Suprapubic skin (tissue), 3 donors: ENCODE measurements at regions not wholly inside any gene's neighbourhood (a gene's known extent, or its start where the extent isn't known, plus 50 kb on each side); places are given as distances from the start of the nearest gene placed in this dataset.

Source experiments
- EP300 ChIP-seq: sonication (generic); formaldehyde crosslinking; IDR thresholded peaks from one replicate; pipeline ENCODE4 v1.6.1; 2017; ENCODE audit warnings: antibody characterized with exemption
- TF ChIP-seq, protein P1 (sequence below), 2 donors: fragments of 200-600 bp in 1 of 2; fragments of 450-650 bp in 1 of 2; sonication (generic) in 1 of 2; IDR thresholded peaks; one replicate each; pipeline ENCODE4 v1.5.1; 2016 to 2019; ENCODE audit warnings: antibody characterized with exemption in 2 of 2, mild to moderate bottlenecking in 1 of 2, moderate library complexity in 1 of 2

- TF ChIP-seq, protein P1, sequence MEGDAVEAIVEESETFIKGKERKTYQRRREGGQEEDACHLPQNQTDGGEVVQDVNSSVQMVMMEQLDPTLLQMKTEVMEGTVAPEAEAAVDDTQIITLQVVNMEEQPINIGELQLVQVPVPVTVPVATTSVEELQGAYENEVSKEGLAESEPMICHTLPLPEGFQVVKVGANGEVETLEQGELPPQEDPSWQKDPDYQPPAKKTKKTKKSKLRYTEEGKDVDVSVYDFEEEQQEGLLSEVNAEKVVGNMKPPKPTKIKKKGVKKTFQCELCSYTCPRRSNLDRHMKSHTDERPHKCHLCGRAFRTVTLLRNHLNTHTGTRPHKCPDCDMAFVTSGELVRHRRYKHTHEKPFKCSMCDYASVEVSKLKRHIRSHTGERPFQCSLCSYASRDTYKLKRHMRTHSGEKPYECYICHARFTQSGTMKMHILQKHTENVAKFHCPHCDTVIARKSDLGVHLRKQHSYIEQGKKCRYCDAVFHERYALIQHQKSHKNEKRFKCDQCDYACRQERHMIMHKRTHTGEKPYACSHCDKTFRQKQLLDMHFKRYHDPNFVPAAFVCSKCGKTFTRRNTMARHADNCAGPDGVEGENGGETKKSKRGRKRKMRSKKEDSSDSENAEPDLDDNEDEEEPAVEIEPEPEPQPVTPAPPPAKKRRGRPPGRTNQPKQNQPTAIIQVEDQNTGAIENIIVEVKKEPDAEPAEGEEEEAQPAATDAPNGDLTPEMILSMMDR (IDR thresholded peaks at IDR 0.05) = no peak
- TF ChIP-seq EP300 = no peak
Measured at GRCh38 chr1:80272495-80272894, 1266.0 kb upstream of the ADGRL4 start.
